GM23338 (cell line): ENCODE measurements at regions not wholly inside any gene's neighbourhood (a gene's known extent, or its start where the extent isn't known, plus 50 kb on each side); places are given as distances from the start of the nearest gene placed in this dataset.

Experiments used
- ATAC-seq: fragments of 200-7000 bp; cut with Tn5 transposase; 3 replicates; pipeline ENCODE4 v1.9.1; 2020
- DNase-seq: peaks from one replicate; pipeline ENCODE4 v3.0.0-alpha.2; 2015; ENCODE audit warnings: low spot score
- H2AFZ ChIP-seq: fragments of 200-600 bp; sonication (generic); 2 replicates; pipeline ENCODE4 v1.8.0; 2016; ENCODE audit warnings: antibody characterized with exemption, mild to moderate bottlenecking, moderate library complexity
- H3F3A ChIP-seq: fragments of 200-600 bp; sonication (generic); replicated peaks from 2 replicates; pipeline ENCODE4 v1.8.0; 2017; ENCODE audit warnings: antibody characterized with exemption, mixed run types, low read depth
- H3K27ac ChIP-seq: fragments of 200-600 bp; sonication (generic); 2 replicates; pipeline ENCODE4 v1.6.1; 2016; ENCODE audit warnings: low read depth
- H3K27me3 ChIP-seq: fragments of 200-600 bp; sonication (generic); 2 replicates; pipeline ENCODE4 v1.8.0; 2016; ENCODE audit warnings: mild to moderate bottlenecking, mixed run types, moderate library complexity; ENCODE audit not compliant: insufficient read depth
- H3K36me3 ChIP-seq: fragments of 200-600 bp; sonication (generic); 2 replicates; pipeline ENCODE4 v1.8.0; 2016; ENCODE audit warnings: mild to moderate bottlenecking; ENCODE audit not compliant: insufficient read depth
- H3K4me1 ChIP-seq: fragments of 200-600 bp; sonication (generic); 2 replicates; pipeline ENCODE4 v1.8.0; 2016; ENCODE audit warnings: mild to moderate bottlenecking, moderate library complexity; ENCODE audit not compliant: insufficient read depth
- H3K4me2 ChIP-seq: fragments of 200-600 bp; sonication (generic); 2 replicates; pipeline ENCODE4 v1.7.1; 2017; ENCODE audit warnings: mixed run types
- H3K4me3 ChIP-seq: fragments of 200-600 bp; sonication (generic); 2 replicates; pipeline ENCODE4 v1.6.1; 2016; ENCODE audit warnings: mixed run types
- H3K79me2 ChIP-seq: fragments of 200-600 bp; sonication (generic); replicated peaks from 2 replicates; pipeline ENCODE4 v1.8.0; 2017; ENCODE audit warnings: mild to moderate bottlenecking; ENCODE audit not compliant: insufficient read depth
- H3K9me2 ChIP-seq: fragments of 200-600 bp; sonication (generic); 2 replicates; pipeline ENCODE4 v1.8.0; 2017; ENCODE audit not compliant: insufficient read depth
- H4K20me1 ChIP-seq: fragments of 200-600 bp; sonication (generic); replicated peaks from 2 replicates; pipeline ENCODE4 v1.8.0; 2017; ENCODE audit warnings: mild to moderate bottlenecking; ENCODE audit not compliant: insufficient read depth
- H3K27ac Mint-ChIP-seq: 2 replicates; pipeline ENCODE4 v1.8.0; 2020; ENCODE audit warnings: inconsistent platforms, mild to moderate bottlenecking, moderate library complexity, mixed read lengths
- H3K27me3 Mint-ChIP-seq: 3 replicates; pipeline ENCODE4 v1.8.0; 2022; ENCODE audit warnings: low read depth, mild to moderate bottlenecking, moderate library complexity, mixed read lengths, inconsistent platforms; ENCODE audit not compliant: insufficient read depth, poor library complexity
- H3K36me3 Mint-ChIP-seq: 3 replicates; pipeline ENCODE4 v1.8.0; 2021; ENCODE audit warnings: low read depth, mild to moderate bottlenecking, inconsistent platforms, moderate library complexity, mixed read lengths
- H3K4me1 Mint-ChIP-seq: 3 replicates; pipeline ENCODE4 v1.8.0; 2020; ENCODE audit warnings: mild to moderate bottlenecking, inconsistent platforms, mixed read lengths
- H3K4me3 Mint-ChIP-seq: 3 replicates; pipeline ENCODE4 v1.8.0; 2021; ENCODE audit warnings: moderate library complexity, mild to moderate bottlenecking, inconsistent platforms, mixed read lengths
- H3K9me3 Mint-ChIP-seq: 3 replicates; pipeline ENCODE4 v1.8.0; 2020; ENCODE audit warnings: moderate library complexity, mild to moderate bottlenecking, inconsistent platforms, mixed read lengths
- CREB1 ChIP-seq: fragments of 250-450 bp; sonication (Bioruptor Pico); IDR thresholded peaks from 2 replicates; pipeline ENCODE4 v1.5.0; 2020; ENCODE audit warnings: low read depth, mild to moderate bottlenecking, moderate library complexity
- EZH2 ChIP-seq: fragments of 200-600 bp; sonication (generic); IDR thresholded peaks from one replicate; pipeline ENCODE4 v1.8.0; 2017; ENCODE audit warnings: antibody characterized with exemption, mild to moderate bottlenecking, low read depth; ENCODE audit not compliant: unreplicated experiment
- EZH2phosphoT487 ChIP-seq: fragments of 200-600 bp; sonication (generic); IDR thresholded peaks from one replicate; pipeline ENCODE4 v1.8.1; 2018; ENCODE audit warnings: antibody characterized with exemption; ENCODE audit not compliant: unreplicated experiment
- JUNB ChIP-seq: IDR thresholded peaks from one replicate; pipeline ENCODE4 v1.6.1; 2016; ENCODE audit warnings: antibody characterized with exemption; ENCODE audit not compliant: unreplicated experiment
- NANOG ChIP-seq: IDR thresholded peaks from 2 replicates; pipeline ENCODE4 v1.6.1; 2016; ENCODE audit warnings: antibody characterized with exemption, borderline replicate concordance
- POLR2AphosphoS5 ChIP-seq: IDR thresholded peaks from 2 replicates; pipeline ENCODE4 v1.6.1; 2016; ENCODE audit warnings: antibody characterized with exemption, low read depth
- STAT1 ChIP-seq: IDR thresholded peaks from one replicate; pipeline ENCODE4 v1.6.1; 2016; ENCODE audit warnings: antibody characterized with exemption; ENCODE audit not compliant: unreplicated experiment
- ZNF114 ChIP-seq: fragments of 250-450 bp; sonication (Bioruptor Pico); IDR thresholded peaks from 2 replicates; pipeline ENCODE4 v1.5.0; 2020; ENCODE audit warnings: mild to moderate bottlenecking, moderate library complexity
- ZNF331 ChIP-seq: fragments of 250-450 bp; sonication (Bioruptor Pico); IDR thresholded peaks from 2 replicates; pipeline ENCODE4 v1.5.0; 2020; ENCODE audit warnings: low read depth, mild to moderate bottlenecking, moderate library complexity
- TF ChIP-seq, protein P1 (sequence below), 2 experiments: fragments of 200-600 bp in 1 of 2; sonication (generic) in 1 of 2; conservative IDR thresholded peaks; 2 replicates each; pipeline versions ENCODE4 v1.5.1 to v1.6.1; 2016 to 2017; ENCODE audit warnings: antibody characterized with exemption in 2 of 2, low read depth in 2 of 2, mild to moderate bottlenecking in 2 of 2, moderate library complexity in 1 of 2
- TF ChIP-seq, protein P2 (sequence below): IDR thresholded peaks from one replicate; pipeline ENCODE4 v1.6.1; 2018; ENCODE audit warnings: antibody characterized with exemption; ENCODE audit not compliant: unreplicated experiment
- TF ChIP-seq, protein P3 (sequence below): IDR thresholded peaks from 2 replicates; pipeline ENCODE4 v1.6.1; 2016; ENCODE audit warnings: antibody characterized with exemption
- TF ChIP-seq, protein P4 (sequence below): fragments of 250-450 bp; sonication (Bioruptor Pico); IDR thresholded peaks from 2 replicates; pipeline ENCODE4 v1.5.0; 2020; ENCODE audit warnings: mild to moderate bottlenecking, moderate library complexity

DNA sequence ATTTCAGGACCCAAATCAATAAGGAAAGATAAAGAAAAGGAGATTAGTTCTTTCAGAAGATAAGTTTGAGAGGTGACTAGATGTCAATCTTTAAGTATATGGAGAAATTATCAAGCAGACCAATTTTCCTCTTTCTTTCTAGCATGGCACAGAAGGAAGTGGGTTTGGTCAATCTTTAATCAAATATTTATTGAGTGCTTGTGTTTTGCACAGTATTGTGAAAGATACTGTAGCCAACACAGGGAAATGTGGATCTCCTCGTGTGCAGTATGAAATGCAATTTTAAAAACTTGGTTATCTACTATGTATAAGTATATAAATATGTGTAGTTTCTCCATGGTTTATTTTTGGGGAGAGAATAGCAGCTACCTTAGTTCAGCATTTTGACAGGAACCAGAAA lies 655.2 kb downstream of the RAPGEF2 start:
- Mint-ChIP-seq H3K27ac (no peak overlapping the region), H3K4me1 (no peaks in the 10 kb centered on the region), H3K27me3 (peaks cover 2% of the 10 kb centered on the region), H3K36me3 (peaks cover 15% of the 10 kb centered on the region), H3K4me3 (no peak overlapping the region), H3K9me3 (peaks cover 20% of the 10 kb centered on the region)
- Histone ChIP-seq H2AFZ (no peak overlapping the region), H3K9me2 (no peaks in the 10 kb centered on the region), H3K4me3 (no peak overlapping the region), H4K20me1 (no peaks in the 10 kb centered on the region), H3K36me3 (0 out of 2 replicates have a peak, but pooled peaks cover 5% of the 10 kb centered on the region), H3K27me3 (no peaks in the 10 kb centered on the region), H3K4me1 (no peaks in the 10 kb centered on the region), H3K79me2 (no peaks in the 10 kb centered on the region), H3K27ac (no peak overlapping the region), H3F3A (no peaks in the 10 kb centered on the region), H3K4me2 (no peak overlapping the region)
- ATAC-seq (no peak), DNase-seq (no peak)
- TF ChIP-seq POLR2AphosphoS5 (no peak), ZNF114 (CRISPR knock-in tag) (no peak), JUNB (no peak), NANOG (no peak), EZH2 (no peak), STAT1 (no peak), ZNF331 (CRISPR knock-in tag) (no peak), EZH2phosphoT487 (no peak), CREB1 (CRISPR knock-in tag) (no peak)
- TF ChIP-seq, protein P1, sequence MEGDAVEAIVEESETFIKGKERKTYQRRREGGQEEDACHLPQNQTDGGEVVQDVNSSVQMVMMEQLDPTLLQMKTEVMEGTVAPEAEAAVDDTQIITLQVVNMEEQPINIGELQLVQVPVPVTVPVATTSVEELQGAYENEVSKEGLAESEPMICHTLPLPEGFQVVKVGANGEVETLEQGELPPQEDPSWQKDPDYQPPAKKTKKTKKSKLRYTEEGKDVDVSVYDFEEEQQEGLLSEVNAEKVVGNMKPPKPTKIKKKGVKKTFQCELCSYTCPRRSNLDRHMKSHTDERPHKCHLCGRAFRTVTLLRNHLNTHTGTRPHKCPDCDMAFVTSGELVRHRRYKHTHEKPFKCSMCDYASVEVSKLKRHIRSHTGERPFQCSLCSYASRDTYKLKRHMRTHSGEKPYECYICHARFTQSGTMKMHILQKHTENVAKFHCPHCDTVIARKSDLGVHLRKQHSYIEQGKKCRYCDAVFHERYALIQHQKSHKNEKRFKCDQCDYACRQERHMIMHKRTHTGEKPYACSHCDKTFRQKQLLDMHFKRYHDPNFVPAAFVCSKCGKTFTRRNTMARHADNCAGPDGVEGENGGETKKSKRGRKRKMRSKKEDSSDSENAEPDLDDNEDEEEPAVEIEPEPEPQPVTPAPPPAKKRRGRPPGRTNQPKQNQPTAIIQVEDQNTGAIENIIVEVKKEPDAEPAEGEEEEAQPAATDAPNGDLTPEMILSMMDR (conservative IDR thresholded peaks at IDR 0.05; ENCODE audit: low read depth in 2 of 2): no peak
- TF ChIP-seq, protein P2, sequence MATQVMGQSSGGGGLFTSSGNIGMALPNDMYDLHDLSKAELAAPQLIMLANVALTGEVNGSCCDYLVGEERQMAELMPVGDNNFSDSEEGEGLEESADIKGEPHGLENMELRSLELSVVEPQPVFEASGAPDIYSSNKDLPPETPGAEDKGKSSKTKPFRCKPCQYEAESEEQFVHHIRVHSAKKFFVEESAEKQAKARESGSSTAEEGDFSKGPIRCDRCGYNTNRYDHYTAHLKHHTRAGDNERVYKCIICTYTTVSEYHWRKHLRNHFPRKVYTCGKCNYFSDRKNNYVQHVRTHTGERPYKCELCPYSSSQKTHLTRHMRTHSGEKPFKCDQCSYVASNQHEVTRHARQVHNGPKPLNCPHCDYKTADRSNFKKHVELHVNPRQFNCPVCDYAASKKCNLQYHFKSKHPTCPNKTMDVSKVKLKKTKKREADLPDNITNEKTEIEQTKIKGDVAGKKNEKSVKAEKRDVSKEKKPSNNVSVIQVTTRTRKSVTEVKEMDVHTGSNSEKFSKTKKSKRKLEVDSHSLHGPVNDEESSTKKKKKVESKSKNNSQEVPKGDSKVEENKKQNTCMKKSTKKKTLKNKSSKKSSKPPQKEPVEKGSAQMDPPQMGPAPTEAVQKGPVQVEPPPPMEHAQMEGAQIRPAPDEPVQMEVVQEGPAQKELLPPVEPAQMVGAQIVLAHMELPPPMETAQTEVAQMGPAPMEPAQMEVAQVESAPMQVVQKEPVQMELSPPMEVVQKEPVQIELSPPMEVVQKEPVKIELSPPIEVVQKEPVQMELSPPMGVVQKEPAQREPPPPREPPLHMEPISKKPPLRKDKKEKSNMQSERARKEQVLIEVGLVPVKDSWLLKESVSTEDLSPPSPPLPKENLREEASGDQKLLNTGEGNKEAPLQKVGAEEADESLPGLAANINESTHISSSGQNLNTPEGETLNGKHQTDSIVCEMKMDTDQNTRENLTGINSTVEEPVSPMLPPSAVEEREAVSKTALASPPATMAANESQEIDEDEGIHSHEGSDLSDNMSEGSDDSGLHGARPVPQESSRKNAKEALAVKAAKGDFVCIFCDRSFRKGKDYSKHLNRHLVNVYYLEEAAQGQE: no peak
- TF ChIP-seq, protein P3, sequence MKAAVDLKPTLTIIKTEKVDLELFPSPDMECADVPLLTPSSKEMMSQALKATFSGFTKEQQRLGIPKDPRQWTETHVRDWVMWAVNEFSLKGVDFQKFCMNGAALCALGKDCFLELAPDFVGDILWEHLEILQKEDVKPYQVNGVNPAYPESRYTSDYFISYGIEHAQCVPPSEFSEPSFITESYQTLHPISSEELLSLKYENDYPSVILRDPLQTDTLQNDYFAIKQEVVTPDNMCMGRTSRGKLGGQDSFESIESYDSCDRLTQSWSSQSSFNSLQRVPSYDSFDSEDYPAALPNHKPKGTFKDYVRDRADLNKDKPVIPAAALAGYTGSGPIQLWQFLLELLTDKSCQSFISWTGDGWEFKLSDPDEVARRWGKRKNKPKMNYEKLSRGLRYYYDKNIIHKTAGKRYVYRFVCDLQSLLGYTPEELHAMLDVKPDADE: no peak
- TF ChIP-seq, protein P4, sequence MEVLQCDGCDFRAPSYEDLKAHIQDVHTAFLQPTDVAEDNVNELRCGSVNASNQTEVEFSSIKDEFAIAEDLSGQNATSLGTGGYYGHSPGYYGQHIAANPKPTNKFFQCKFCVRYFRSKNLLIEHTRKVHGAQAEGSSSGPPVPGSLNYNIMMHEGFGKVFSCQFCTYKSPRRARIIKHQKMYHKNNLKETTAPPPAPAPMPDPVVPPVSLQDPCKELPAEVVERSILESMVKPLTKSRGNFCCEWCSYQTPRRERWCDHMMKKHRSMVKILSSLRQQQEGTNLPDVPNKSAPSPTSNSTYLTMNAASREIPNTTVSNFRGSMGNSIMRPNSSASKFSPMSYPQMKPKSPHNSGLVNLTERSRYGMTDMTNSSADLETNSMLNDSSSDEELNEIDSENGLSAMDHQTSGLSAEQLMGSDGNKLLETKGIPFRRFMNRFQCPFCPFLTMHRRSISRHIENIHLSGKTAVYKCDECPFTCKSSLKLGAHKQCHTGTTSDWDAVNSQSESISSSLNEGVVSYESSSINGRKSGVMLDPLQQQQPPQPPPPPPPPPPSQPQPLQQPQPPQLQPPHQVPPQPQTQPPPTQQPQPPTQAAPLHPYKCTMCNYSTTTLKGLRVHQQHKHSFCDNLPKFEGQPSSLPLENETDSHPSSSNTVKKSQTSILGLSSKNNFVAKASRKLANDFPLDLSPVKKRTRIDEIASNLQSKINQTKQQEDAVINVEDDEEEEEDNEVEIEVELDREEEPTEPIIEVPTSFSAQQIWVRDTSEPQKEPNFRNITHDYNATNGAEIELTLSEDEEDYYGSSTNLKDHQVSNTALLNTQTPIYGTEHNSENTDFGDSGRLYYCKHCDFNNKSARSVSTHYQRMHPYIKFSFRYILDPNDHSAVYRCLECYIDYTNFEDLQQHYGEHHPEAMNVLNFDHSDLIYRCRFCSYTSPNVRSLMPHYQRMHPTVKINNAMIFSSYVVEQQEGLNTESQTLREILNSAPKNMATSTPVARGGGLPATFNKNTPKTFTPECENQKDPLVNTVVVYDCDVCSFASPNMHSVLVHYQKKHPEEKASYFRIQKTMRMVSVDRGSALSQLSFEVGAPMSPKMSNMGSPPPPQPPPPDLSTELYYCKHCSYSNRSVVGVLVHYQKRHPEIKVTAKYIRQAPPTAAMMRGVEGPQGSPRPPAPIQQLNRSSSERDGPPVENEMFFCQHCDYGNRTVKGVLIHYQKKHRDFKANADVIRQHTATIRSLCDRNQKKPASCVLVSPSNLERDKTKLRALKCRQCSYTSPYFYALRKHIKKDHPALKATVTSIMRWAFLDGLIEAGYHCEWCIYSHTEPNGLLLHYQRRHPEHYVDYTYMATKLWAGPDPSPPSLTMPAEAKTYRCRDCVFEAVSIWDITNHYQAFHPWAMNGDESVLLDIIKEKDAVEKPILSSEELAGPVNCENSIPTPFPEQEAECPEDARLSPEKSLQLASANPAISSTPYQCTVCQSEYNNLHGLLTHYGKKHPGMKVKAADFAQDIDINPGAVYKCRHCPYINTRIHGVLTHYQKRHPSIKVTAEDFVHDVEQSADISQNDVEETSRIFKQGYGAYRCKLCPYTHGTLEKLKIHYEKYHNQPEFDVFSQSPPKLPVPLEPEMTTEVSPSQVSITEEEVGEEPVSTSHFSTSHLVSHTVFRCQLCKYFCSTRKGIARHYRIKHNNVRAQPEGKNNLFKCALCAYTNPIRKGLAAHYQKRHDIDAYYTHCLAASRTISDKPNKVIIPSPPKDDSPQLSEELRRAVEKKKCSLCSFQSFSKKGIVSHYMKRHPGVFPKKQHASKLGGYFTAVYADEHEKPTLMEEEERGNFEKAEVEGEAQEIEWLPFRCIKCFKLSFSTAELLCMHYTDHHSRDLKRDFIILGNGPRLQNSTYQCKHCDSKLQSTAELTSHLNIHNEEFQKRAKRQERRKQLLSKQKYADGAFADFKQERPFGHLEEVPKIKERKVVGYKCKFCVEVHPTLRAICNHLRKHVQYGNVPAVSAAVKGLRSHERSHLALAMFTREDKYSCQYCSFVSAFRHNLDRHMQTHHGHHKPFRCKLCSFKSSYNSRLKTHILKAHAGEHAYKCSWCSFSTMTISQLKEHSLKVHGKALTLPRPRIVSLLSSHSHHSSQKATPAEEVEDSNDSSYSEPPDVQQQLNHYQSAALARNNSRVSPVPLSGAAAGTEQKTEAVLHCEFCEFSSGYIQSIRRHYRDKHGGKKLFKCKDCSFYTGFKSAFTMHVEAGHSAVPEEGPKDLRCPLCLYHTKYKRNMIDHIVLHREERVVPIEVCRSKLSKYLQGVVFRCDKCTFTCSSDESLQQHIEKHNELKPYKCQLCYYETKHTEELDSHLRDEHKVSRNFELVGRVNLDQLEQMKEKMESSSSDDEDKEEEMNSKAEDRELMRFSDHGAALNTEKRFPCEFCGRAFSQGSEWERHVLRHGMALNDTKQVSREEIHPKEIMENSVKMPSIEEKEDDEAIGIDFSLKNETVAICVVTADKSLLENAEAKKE (CRISPR knock-in tag): no peak
